BJ (cell line): ENCODE measurements at regions not wholly inside any gene's neighbourhood (a gene's known extent, or its start where the extent isn't known, plus 50 kb on each side); places are given as distances from the start of the nearest gene placed in this dataset.

Experiments
- CTCF ChIA-PET: fragments of 350-600 bp; formaldehyde crosslinking; extraction: SDS; loops from one replicate; lab custom pipeline; 2021; ENCODE audit warnings: antibody characterized with exemption, inconsistent platforms; lab: Yijun Ruan, JAX
- POLR2A ChIA-PET: fragments of 300-600 bp; sonication (Branson Sonifier 250); formaldehyde crosslinking; extraction: SDS; loops from one replicate; lab custom pipeline; 2021; ENCODE audit warnings: antibody characterized with exemption; lab: Charles Lee
- DNase-seq: peaks from one replicate; pipeline ENCODE4 v3.0.0-alpha.2; 2011; ENCODE audit warnings: low read depth
- H3K27me3 ChIP-seq: 2 replicates; pipeline ENCODE4 v1.6.0; 2011; ENCODE audit warnings: low read length; ENCODE audit not compliant: control insufficient read depth, insufficient read depth
- H3K36me3 ChIP-seq: 2 replicates; pipeline ENCODE4 v1.5.1; 2011; ENCODE audit warnings: low read length; ENCODE audit not compliant: control insufficient read depth, insufficient read depth
- H3K4me3 ChIP-seq: 2 replicates; pipeline ENCODE4 v1.5.1; 2011; ENCODE audit warnings: low read depth, mild to moderate bottlenecking, control low read depth, low read length
- TF ChIP-seq, protein P1 (sequence below): IDR thresholded peaks from 2 replicates; pipeline ENCODE4 v1.5.1; 2011; ENCODE audit warnings: low read depth, mild to moderate bottlenecking, control low read depth, inconsistent platforms, low read length, moderate library complexity; ENCODE audit not compliant: insufficient read depth

DNA sequence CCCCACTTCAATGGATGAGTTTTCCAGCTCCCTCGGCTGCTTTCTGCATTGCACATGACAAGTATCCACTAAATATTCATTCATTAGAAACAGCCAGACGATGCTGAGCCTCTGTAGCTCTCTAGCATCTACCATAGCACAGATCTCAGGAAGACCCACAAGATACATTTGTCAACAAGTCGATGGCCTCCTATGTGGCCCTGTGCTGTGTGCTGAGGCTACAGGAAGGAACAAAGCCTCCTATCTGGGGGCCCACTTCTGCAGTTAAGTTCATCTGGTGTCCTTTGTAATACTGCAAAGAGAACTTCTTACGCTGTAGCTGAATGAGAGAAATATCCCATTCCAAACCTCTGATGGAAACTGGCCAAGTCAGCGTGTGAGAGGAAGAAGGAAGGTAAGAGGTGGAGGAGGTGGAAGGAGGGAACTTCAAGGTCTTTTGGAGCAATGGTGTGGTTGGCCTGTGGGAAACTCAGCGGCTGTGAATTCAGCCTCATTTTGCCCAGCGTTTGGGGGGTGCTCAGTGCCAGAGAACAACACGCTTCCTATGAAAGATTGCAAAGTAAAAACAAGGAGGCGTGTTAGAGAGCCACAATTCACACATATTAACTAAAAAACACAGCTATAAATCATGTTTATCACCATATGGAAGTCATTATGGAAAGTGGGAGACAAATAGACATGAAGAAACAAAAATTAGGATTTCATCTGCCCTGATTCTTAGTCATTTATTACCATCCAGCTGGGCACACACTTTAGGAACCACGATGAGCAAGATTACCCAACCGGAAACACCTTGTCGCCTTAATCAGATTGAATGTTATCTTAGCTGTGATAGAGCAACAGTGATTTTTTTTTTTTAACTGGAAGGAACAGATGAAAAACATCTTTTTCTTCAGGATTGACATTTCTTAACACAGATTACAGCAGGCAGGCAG, 62.2 kb upstream of the USP6NL start:
- H3K36me3 ChIP-seq = no peaks in the 10 kb centered on the region
- DNase-seq = no peak
- H3K4me3 ChIP-seq = no peak overlapping the region
- H3K27me3 ChIP-seq = peaks cover 5% of the 10 kb centered on the region
- ChIA-PET CTCF (no interaction called here), POLR2A (no interaction called here)
- TF ChIP-seq, protein P1, sequence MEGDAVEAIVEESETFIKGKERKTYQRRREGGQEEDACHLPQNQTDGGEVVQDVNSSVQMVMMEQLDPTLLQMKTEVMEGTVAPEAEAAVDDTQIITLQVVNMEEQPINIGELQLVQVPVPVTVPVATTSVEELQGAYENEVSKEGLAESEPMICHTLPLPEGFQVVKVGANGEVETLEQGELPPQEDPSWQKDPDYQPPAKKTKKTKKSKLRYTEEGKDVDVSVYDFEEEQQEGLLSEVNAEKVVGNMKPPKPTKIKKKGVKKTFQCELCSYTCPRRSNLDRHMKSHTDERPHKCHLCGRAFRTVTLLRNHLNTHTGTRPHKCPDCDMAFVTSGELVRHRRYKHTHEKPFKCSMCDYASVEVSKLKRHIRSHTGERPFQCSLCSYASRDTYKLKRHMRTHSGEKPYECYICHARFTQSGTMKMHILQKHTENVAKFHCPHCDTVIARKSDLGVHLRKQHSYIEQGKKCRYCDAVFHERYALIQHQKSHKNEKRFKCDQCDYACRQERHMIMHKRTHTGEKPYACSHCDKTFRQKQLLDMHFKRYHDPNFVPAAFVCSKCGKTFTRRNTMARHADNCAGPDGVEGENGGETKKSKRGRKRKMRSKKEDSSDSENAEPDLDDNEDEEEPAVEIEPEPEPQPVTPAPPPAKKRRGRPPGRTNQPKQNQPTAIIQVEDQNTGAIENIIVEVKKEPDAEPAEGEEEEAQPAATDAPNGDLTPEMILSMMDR = no peak

DNA sequence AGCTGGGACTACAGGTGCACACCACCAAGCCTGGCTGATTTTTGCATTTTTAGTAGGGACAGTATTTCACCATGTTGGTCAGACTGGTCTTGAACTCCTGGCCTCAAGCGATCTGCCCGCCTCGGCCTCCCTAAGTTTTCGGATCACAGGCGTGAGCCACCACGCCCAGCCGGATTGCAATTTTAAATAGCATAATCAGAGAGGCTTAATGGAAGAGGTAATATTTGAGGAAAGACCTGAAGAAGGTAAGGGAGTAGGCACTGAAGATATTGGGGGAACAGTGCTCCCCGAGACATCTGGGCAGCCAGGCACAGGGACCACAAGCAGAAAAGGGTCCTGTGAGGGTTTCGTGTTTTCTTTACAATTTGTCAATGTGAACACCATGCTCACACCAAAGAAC, 61.4 kb upstream of the USP6NL start:
- Histone ChIP-seq H3K36me3 (no peaks in the 10 kb centered on the region), H3K4me3 (no peak overlapping the region), H3K27me3 (peaks cover 5% of the 10 kb centered on the region)
- TF ChIP-seq, protein P1 = no peak
- CTCF ChIA-PET = no interaction called here
- POLR2A ChIA-PET = no interaction called here
- no peak for DNase-seq

DNA sequence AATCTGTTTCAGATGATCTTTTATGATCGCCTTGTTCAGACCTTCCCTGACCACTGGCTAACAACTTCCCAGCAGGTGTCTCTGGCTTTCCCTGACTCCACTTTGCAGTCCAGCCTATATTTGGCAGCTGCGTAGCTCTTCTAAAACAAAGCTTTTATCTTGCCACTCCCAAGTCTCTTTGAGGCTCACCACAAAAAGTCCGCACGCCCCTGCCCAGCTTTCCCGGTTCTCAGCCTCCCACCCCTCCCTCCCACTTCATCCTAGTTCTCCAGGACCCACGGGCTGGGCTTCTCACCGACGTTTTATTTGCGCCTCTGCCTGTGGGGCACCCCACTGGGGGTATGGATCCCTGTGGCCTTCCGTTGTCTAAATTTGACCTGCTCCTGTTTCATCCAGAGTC, 58.9 kb upstream of the USP6NL start:
- TF ChIP-seq, protein P1 = no peak
- Histone ChIP-seq H3K27me3 (peaks cover 1% of the 10 kb centered on the region; the same call in 1 of the 2 replicates), H3K36me3 (no peaks in the 10 kb centered on the region), H3K4me3 (no peak overlapping the region)
- DNase-seq = no peak
- CTCF ChIA-PET = no interaction called here
- POLR2A ChIA-PET = no interaction called here

- Histone ChIP-seq H3K36me3 (no peaks in the 10 kb centered on the region), H3K4me3 (no peak overlapping the region), H3K27me3 (peaks cover 1% of the 10 kb centered on the region; the same call in 1 of the 2 replicates)
- TF ChIP-seq, protein P1 = no peak
- no peak for DNase-seq
- ChIA-PET POLR2A (no interaction called here), CTCF (no interaction called here)
These were observed 57.6 kb upstream of the USP6NL start for GRCh38 chr10:11668847-11669610.

DNA sequence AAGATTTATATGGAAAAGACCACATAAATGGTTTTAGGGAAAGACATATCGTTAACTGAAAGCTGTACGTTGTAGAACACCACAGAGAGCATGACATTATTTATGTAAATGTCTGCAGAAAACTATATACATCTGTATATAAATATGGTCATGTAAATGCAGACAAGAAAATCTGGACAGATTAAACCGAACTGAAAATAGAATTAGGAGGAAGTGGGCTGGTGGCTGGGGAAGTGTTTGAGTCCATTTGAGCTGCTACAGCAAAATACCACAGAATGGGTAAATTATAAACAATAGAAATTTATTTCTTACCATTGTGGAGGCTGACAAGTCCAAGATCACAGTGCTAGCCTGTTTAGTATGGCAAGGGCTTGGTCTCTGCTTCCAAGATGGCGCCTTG, 56.3 kb upstream of the USP6NL start:
- TF ChIP-seq, protein P1 = no peak
- Histone ChIP-seq H3K36me3 (no peaks in the 10 kb centered on the region), H3K4me3 (no peak overlapping the region), H3K27me3 (no peaks in the 10 kb centered on the region; the same call in 1 of the 2 replicates)
- POLR2A ChIA-PET = no interaction called here
- no peak for DNase-seq
- CTCF ChIA-PET = no interaction called here
